ENCODE measurements at regions not wholly inside any gene's neighbourhood (a gene's known extent, or its start where the extent isn't known, plus 50 kb on each side); places are given as distances from the start of the nearest gene placed in this dataset.

GRCh38 chr5:61619777-61620518, 287.9 kb downstream of the ZSWIM6 start:
- FAIRE-seq (no peak), ATAC-seq (no peak), DNase-seq (ENCODE audit: low read depth in 1 of 2, low spot score in 1 of 2) (no peak)
- WGBS (ENCODE audit: missing lambda C conversion rate), result 88% methylated on average over 8 of the region's 8 CpGs
- Histone ChIP-seq H3K4me3 (no peak overlapping the region), H3K4me1 (peaks cover 57% of the 10 kb centered on the region), H3K4me2 (peak overlapping the region; percentile 65), H3K27ac (peak overlapping the region; percentile 82 to 86), H3K9me3 (no peaks in the 10 kb centered on the region)
- TF ChIP-seq CHD4 (IDR thresholded peaks at IDR 0.05; ENCODE audit: borderline replicate concordance), result no peak
- TF ChIP-seq ELK1 (IDR thresholded peaks at IDR 0.05; ENCODE audit: low read depth, low read length), result no peak
- TF ChIP-seq TFCP2L1 (CRISPR knock-in tag; IDR thresholded peaks at IDR 0.05), result no peak
- TF ChIP-seq GATA3 (IDR thresholded peaks at IDR 0.05; ENCODE audit: borderline replicate concordance), result no peak
- TF ChIP-seq NR3C1 (IDR thresholded peaks at IDR 0.05), result no peak
- no peak for TF ChIP-seq USF2 (IDR thresholded peaks at IDR 0.05)
- no peak for TF ChIP-seq FOSL2 (IDR thresholded peaks at IDR 0.05)
- no peak for TF ChIP-seq FOSL2 (CRISPR knock-in tag; IDR thresholded peaks at IDR 0.05)
- TF ChIP-seq EHF (CRISPR knock-in tag; IDR thresholded peaks at IDR 0.05), result no peak
- no peak for TF ChIP-seq NPAS2 (CRISPR knock-in tag; IDR thresholded peaks at IDR 0.05; ENCODE audit: borderline replicate concordance)
- TF ChIP-seq JUNB (IDR thresholded peaks at IDR 0.05), result no peak
- TF ChIP-seq KDM5A (IDR thresholded peaks at IDR 0.05), result no peak
- no peak for TF ChIP-seq PHF8 (IDR thresholded peaks at IDR 0.05; ENCODE audit: borderline replicate concordance, low read depth)
- no peak for TF ChIP-seq CHD2 (IDR thresholded peaks at IDR 0.05; ENCODE audit: low read length, partially characterized antibody)
- TF ChIP-seq HMGXB4 (CRISPR knock-in tag; IDR thresholded peaks at IDR 0.05; ENCODE audit: borderline replicate concordance), result no peak
- TF ChIP-seq RNF2 (IDR thresholded peaks at IDR 0.05; ENCODE audit: borderline replicate concordance, low read depth), result no peak
- TF ChIP-seq HOXB13 (CRISPR knock-in tag; IDR thresholded peaks at IDR 0.05; ENCODE audit: low read depth), result no peak
- TF ChIP-seq SREBF2 (IDR thresholded peaks at IDR 0.05), result no peak
- TF ChIP-seq HEYL (CRISPR knock-in tag; IDR thresholded peaks at IDR 0.05), result no peak
- TF ChIP-seq PBX3 (IDR thresholded peaks at IDR 0.05), result no peak
- no peak for TF ChIP-seq HOXB5 (CRISPR knock-in tag; IDR thresholded peaks at IDR 0.05)
- ChIA-PET POLR2A (interaction anchor here (0.9 to 1.2 kb wide), 2 partner anchors 80 to 288 kb away, joined by 3 to 4 read pairs; no protein-coding TSS in a partner anchor), CTCF (interaction anchor here (0.6 to 4.1 kb wide), 4 partner anchors 8 to 39 kb away, joined by 3 to 19 read pairs (median 4); no protein-coding TSS in a partner anchor)

GRCh38 chr5:61620699-61621182, 288.7 kb downstream of the ZSWIM6 start:
- no peak overlapping the region for H3K4me3 ChIP-seq
- peak in 1 of 2 experiments; percentile 86 for DNase-seq (ENCODE audit: low read depth in 1 of 2, low spot score in 1 of 2)
- FAIRE-seq, result peak; percentile 39
- TF ChIP-seq HOXB13 (CRISPR knock-in tag; IDR thresholded peaks at IDR 0.05; ENCODE audit: low read depth), result no peak
- no peak for TF ChIP-seq FOSL2 (IDR thresholded peaks at IDR 0.05)
- no peak for TF ChIP-seq FOSL2 (CRISPR knock-in tag; IDR thresholded peaks at IDR 0.05)
- TF ChIP-seq PHF8 (IDR thresholded peaks at IDR 0.05; ENCODE audit: borderline replicate concordance, low read depth), result no peak
- TF ChIP-seq, protein P1, sequence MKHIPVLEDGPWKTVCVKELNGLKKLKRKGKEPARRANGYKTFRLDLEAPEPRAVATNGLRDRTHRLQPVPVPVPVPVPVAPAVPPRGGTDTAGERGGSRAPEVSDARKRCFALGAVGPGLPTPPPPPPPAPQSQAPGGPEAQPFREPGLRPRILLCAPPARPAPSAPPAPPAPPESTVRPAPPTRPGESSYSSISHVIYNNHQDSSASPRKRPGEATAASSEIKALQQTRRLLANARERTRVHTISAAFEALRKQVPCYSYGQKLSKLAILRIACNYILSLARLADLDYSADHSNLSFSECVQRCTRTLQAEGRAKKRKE (CRISPR knock-in tag; IDR thresholded peaks at IDR 0.05; ENCODE audit: low read depth), result no peak
- TF ChIP-seq TP53 (CRISPR knock-in tag; IDR thresholded peaks at IDR 0.05), result no peak
- TF ChIP-seq, protein P2, sequence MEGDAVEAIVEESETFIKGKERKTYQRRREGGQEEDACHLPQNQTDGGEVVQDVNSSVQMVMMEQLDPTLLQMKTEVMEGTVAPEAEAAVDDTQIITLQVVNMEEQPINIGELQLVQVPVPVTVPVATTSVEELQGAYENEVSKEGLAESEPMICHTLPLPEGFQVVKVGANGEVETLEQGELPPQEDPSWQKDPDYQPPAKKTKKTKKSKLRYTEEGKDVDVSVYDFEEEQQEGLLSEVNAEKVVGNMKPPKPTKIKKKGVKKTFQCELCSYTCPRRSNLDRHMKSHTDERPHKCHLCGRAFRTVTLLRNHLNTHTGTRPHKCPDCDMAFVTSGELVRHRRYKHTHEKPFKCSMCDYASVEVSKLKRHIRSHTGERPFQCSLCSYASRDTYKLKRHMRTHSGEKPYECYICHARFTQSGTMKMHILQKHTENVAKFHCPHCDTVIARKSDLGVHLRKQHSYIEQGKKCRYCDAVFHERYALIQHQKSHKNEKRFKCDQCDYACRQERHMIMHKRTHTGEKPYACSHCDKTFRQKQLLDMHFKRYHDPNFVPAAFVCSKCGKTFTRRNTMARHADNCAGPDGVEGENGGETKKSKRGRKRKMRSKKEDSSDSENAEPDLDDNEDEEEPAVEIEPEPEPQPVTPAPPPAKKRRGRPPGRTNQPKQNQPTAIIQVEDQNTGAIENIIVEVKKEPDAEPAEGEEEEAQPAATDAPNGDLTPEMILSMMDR (IDR thresholded peaks at IDR 0.05), result no peak
- no peak for TF ChIP-seq TFCP2L1 (CRISPR knock-in tag; IDR thresholded peaks at IDR 0.05)
- TF ChIP-seq NR3C1 (IDR thresholded peaks at IDR 0.05), result no peak
- no peak for TF ChIP-seq ZC3H11A (IDR thresholded peaks at IDR 0.05)
- TF ChIP-seq HOXB5 (CRISPR knock-in tag; IDR thresholded peaks at IDR 0.05), result no peak
- TF ChIP-seq ZNF302 (CRISPR knock-in tag; IDR thresholded peaks at IDR 0.05), result no peak
- no peak for TF ChIP-seq SREBF2 (IDR thresholded peaks at IDR 0.05)
- no peak for TF ChIP-seq RFX5 (IDR thresholded peaks at IDR 0.05)
- TF ChIP-seq BHLHE40 (IDR thresholded peaks at IDR 0.05; ENCODE audit: low read depth, low read length), result no peak
- no peak for TF ChIP-seq MAFK (IDR thresholded peaks at IDR 0.05; ENCODE audit: partially characterized antibody)

More at GRCh38 chr5:61620699-61621182, 288.7 kb downstream of the ZSWIM6 start:
- peak; percentile 35 to 51; a peak in 3 of 6 replicates for ATAC-seq
- ChIA-PET POLR2A (interaction anchor here (0.9 to 1.2 kb wide), 2 partner anchors 81 to 289 kb away, joined by 3 to 4 read pairs; no protein-coding TSS in a partner anchor), CTCF (interaction anchor here (0.7 to 4.1 kb wide), 4 partner anchors 9 to 943 kb away, joined by 3 to 19 read pairs (median 4); no protein-coding TSS in a partner anchor)
- Histone ChIP-seq H3K4me1 (peaks cover 58% of the 10 kb centered on the region), H3K9me3 (no peaks in the 10 kb centered on the region), H3K27ac (peak overlapping the region; percentile 82 to 86), H3K4me2 (peak overlapping the region; percentile 65)
- 23% methylated on average over 4 of the region's 4 CpGs for WGBS (ENCODE audit: missing lambda C conversion rate)
